GM12865 (cell line): ENCODE measurements at regions not wholly inside any gene's neighbourhood (a gene's known extent, or its start where the extent isn't known, plus 50 kb on each side); places are given as distances from the start of the nearest gene placed in this dataset.

Source experiments
- DNase-seq: peaks from one replicate; pipeline ENCODE4 v3.0.0; 2010; ENCODE audit warnings: low read depth
- H3K4me3 ChIP-seq: 2 replicates; pipeline ENCODE4 v1.5.1; 2011; ENCODE audit warnings: mild to moderate bottlenecking, low read depth, low read length, control low read depth
- TF ChIP-seq, protein P1 (sequence below): IDR thresholded peaks from 2 replicates; pipeline ENCODE4 v1.5.1; 2011; ENCODE audit warnings: low read length, control low read depth, low read depth, inconsistent platforms; ENCODE audit not compliant: insufficient read depth; ENCODE audit errors: missing control alignments

DNA sequence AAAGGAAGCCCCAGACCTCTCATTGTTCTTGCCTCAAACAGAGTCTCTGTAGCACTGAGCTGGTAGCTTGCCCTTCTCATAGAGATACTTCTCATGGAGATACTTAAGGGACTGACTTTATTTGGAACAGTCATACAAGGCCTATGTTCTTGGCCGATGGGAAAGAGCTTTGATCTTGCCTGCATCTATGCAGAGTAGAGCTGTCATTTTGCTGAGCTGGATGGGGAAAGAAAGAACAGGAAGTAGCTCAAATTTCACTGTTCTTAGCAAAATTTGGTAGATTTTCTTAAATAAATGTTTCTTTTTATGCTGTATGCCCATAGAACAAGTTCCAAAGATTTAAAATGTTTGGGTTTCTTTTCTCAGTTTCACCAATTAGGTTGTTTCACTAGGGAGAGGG, 119.3 kb upstream of the SEC61G start:
- no peak for DNase-seq
- H3K4me3 ChIP-seq, result no peak overlapping the region
- TF ChIP-seq, protein P1, sequence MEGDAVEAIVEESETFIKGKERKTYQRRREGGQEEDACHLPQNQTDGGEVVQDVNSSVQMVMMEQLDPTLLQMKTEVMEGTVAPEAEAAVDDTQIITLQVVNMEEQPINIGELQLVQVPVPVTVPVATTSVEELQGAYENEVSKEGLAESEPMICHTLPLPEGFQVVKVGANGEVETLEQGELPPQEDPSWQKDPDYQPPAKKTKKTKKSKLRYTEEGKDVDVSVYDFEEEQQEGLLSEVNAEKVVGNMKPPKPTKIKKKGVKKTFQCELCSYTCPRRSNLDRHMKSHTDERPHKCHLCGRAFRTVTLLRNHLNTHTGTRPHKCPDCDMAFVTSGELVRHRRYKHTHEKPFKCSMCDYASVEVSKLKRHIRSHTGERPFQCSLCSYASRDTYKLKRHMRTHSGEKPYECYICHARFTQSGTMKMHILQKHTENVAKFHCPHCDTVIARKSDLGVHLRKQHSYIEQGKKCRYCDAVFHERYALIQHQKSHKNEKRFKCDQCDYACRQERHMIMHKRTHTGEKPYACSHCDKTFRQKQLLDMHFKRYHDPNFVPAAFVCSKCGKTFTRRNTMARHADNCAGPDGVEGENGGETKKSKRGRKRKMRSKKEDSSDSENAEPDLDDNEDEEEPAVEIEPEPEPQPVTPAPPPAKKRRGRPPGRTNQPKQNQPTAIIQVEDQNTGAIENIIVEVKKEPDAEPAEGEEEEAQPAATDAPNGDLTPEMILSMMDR, result no peak

DNA sequence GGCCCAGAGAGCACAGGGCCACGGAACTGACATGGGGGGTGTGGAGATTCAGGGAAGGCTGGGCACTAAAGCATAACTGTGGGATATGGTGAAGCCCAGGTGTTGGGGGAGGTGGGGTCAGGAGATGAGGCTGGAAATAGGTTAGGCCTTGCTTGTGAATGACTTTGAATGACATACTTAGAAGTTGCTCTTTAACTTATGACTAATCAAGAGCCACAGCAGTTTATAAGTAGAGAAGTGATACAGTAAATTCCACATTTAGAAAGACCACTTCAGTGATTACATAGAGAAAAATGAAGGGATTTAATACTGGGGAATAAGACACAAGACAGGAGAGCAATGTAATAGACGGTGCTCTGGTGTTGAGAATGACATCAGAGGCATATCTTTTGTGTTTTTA, 120.8 kb upstream of the SEC61G start:
- TF ChIP-seq, protein P1, result no peak
- no peak overlapping the region for H3K4me3 ChIP-seq
- no peak for DNase-seq

DNA sequence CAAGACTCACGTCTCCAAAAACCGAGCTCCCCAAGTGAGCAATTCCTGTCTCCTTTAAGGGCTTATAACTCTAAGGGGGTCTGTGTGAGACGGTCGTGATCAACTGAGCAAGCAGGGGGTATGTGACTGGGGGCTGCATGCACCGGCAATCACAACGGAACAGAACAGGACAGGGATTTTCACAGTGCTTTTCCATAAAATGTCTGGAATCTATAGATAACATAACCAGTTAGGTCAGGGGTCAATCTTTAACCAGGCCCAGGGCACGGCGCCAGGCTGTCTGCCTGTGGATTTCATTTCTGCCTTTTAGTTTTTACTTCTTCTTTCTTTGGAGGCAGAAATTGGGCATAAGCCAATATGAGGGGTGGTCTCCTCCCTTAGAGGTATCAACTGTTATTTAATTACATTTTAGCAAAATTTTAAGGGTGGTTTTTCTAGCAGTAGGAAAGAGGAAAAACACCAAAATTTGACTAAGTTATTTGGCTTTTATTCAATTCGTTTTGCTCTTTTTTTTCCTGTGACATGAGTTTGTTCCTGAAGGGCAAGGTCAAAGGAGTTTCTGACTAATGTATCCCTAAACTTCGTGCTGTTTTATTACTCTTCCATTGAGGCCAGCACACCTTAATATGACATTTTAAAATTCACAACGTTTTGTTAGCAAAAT, 121.4 kb upstream of the SEC61G start:
- no peak for DNase-seq
- TF ChIP-seq, protein P1, result no peak
- H3K4me3 ChIP-seq, result no peak overlapping the region

DNA sequence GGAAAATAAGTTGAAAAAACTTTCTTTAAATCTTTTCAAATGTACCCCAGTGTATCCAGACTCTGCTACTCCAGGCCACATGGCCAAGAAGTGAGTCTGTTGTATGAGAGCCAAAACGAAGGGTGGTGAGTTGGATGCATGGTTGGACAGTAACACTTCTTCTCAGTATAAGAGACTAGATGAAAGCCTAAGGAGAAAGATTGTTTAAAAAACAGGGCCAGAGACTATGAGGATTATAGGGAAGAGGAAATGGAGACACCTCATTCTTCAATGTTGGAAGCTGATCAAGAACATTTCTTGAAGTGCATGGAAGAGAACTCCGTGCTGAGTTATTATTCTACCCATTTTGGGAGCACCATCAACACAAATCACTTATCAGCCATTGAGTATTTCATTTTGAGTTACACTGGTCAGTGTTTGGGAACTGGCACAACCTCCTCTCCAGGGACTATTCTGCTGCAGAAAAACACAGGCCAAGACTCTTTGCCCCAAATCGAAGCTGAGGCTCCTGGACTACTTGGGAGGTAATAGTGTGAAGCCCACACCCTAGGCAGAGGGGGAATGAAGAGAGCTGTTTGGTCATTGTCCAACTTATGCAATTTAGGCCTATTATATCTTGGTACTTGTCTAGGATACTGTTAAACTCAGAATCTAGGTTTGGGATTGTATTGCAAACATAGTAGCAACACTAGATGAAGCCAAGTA, 123.0 kb upstream of the SEC61G start:
- no peak for DNase-seq
- TF ChIP-seq, protein P1, result no peak
- H3K4me3 ChIP-seq, result no peak overlapping the region

DNA sequence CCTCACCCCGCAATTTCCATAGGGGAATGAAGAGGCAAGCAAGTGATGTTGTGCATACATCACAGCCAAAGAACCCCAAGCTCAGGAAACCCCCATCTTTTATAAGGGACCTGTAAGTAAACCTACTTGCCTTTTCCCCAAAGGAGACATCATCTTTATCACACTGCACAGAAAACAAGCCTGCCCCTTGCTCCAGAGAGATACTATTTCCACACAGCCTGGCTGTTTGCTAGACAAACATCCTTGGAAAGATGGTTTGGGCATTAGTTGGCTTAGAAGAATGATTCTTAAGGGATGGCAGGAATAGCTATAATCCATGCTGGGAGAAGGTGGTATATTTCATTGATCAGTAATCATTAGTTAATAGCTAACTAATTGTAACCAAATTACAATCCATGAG, 123.7 kb upstream of the SEC61G start:
- H3K4me3 ChIP-seq, result no peak overlapping the region
- TF ChIP-seq, protein P1, result no peak
- DNase-seq, result no peak

DNA sequence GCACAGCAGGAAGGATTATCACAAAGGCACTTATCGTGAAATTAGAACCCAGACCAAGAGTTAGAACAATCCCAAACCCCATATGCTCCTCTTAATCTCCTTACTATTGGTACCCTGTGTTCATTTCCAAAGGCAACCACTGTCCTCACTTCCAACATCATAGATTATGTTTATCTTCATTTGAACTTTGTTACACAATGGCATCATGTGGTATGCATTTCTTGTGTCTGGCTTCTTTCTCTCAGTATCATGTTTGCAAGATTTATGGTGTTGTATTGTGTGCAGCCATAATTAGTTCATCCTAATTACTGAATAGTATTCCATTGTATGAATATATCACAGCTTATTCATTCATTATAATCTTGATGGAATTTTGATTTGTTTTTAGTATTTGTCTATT, 124.6 kb upstream of the SEC61G start:
- no peak for DNase-seq
- TF ChIP-seq, protein P1, result no peak
- no peak overlapping the region for H3K4me3 ChIP-seq
